Activated CD4-positive, alpha-beta T cell treated with anti-CD3 and anti-CD28 coated beads, Interleukin-2, amount 50 U/mL, for 4 hours (primary cell): ENCODE measurements at regions not wholly inside any gene's neighbourhood (a gene's known extent, or its start where the extent isn't known, plus 50 kb on each side); places are given as distances from the start of the nearest gene placed in this dataset.

Experiments
- DNase-seq, 2 experiments: peaks; one replicate each; pipeline ENCODE4 v3.0.0-alpha.2; 2020

DNA sequence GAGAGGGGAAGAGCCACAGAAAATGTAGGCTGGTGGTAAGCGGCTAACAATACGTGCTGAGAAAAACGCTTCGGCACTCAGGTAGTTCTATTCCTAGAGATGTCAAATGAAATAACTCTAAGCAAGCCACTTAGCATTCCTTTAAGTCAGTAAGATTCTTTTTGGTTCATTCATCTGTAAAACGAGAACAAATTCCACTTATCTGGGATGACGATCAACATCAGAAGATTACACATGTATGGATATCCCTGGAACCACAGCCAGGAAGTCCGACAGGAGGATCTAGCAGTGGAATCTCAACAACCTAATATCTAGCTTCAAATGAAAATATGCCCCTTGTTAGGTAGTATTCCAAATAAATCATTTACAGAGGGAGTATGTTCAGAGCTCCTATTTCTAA is 74.6 kb upstream of the CDKN3 start:
- DNase-seq, result no peak

DNA sequence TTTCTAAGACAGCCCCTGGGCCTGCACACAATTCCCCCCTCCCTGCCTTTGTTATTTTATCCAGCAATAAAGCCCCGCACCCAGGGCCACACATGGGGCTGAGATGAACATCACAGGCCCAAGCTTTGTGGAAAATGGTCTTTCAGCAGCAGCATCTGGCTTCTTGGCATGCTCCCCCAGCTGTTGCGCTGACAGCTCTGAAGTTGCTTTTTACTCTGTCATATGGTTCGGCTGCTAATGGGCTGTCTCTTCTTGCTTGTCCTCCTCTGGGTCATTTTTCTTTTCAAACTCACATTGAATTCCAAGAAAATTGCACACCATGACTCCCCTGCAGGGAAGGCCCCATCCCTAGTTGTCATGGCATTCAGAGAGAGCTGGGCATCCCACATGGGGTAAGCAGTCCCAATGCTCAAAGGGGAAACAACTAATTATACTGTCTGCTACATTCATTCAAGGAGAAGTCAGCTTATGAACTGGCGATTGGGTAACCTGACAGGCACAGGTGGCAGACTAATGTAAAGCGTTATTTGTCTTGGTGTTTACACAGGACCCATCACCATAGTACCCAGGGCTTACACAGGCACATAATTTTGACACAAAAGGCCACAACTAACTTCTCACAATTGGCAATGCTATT is 74.0 kb upstream of the CDKN3 start:
- no peak for DNase-seq

DNA sequence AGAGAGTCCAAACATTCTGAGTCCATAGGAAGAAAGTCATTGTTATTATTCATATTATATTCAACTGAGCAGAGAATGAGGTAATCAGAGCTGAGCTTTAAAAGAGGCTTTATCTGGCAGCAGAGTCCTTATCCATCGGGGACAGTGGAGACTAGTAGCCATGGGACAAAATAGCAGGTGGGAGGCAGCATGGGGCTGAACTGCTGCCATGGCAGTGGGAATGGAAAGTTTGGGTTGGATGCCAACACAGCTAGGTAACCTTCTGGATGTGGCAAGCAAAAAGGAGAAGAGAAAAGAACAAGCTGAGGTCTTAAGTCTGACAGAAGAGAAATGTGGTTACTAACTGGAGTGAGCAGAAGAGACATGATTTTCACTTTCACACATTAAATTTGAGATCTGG is 71.0 kb upstream of the CDKN3 start:
- no peak for DNase-seq

DNA sequence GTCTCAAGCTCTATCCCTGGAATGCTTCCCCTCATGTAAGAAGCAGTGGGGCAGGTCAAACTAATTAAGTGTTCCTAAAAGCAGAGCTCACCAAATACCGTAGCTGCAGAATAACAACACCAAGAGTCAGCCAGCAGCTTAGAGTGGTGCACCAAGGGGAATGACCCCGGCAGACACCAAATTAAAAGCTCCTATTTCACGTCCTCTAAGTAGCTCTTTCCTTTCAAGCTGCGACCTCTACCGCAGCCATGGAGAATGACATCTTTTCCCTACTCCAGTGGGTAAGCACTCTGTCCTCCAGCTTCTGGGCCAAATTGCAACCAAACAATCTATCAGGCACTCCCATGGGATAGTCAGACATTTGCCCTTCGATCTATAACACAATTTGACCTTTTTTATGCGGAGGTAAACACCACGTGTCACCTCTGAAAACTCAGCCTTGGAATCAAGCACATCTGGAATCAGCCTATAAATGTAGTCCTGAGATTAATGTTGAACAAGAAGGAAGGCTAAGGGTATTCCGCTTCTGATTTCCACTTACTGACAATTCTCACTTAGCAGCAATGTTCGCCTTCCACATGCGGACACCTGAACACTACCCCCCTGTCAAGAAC is 67.6 kb upstream of the CDKN3 start:
- DNase-seq, result no peak

DNA sequence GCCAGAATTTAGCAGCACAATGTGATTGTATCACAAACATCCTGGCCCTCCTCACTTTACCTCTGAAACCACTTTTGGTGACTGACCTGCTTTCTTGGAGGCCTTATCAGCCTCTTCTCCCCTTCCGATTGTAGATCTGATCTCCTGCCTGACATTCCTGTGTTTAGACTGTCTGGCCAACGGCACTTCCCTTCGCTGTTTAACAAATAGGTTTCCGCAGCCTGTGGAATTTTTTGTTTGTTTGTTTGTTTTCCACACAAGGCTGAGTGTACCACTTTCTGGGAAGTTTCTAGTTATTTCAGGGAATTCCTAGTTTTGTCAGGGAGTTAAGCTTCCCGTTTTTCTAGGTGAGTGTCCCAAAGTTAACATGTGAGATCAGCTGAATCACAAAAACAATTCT is 65.9 kb upstream of the CDKN3 start:
- DNase-seq, result no peak

DNA sequence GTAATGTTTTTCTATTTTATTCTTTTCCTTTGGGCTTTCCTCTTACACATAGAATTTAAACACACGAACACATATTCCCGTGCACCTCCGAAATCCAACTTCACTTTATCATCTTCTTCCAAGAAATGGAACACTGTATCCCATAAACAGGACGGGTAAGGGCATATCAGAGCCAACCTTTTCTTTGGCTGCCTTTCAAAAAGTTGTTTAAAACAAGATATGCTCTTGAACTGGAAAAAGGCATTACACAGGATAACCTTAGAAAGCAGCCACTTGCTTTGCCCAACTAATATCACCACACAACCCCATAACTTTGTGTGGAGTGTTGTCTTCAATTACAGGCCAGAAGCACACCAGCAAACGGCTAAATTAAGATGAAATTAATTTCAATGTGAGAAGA is 65.3 kb upstream of the CDKN3 start:
- DNase-seq, result no peak

DNA sequence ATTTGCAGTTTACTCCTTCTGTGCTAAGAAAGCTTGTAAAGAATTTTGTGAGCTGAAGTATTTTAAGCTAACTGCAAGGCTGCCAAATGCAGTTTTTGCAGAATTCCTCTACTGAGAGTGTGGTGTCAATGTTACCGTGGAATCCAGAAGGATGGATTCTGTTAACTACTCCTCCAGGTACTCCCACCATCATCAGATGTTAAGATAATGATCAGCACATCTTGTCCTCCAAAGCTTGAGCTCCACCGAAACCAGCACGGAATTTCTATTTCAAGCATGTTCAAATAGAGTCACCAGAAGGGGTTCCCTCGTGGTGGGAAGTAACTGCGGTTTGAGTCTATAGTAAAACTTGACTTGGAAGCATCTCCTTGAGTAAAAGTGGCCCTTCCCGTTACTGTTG is 64.3 kb upstream of the CDKN3 start:
- no peak for DNase-seq

DNA sequence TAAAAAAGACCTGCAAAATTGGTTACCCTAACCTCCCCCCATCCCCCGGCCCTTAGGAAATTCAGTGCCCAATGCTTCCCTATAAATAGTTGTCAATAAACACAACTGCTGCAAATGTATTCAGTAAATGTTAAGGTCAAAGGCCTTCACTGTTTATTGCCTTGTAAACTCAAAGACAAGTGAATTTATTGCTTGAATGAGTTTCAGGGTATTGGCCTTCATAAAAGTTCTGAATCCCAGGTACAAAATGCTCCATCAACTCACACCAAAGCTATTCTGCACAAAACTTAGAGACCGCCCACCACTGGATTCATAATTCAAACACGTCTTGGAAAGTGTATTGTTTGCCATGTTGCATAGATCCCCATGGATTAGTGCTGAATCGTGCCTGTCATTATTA is 63.3 kb upstream of the CDKN3 start:
- no peak for DNase-seq

DNA sequence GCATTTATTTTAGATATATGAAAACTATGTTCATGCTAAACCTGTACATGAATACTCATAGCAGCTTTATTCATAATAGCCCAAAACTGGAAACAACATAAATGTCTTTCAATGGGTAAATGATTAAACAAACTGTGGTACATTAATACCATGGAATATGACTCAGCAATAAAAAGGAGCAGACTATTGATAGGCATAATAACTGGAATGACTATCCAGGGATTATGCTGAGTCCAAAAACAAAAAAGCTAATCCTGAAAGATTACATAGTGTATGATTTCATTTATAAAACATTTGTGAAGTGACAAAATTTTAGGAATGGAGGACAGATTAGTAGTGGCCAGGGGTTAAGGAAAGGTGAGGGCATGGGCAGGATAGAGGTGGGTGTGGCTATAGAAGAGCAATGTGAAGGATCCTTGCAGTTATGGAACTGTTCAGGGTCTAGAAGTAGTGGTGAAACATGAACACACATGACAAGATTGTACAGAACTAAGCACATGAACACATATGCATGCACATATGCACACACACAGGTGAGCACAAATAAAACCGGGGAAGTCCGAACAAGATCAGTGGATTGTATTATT is 61.1 kb upstream of the CDKN3 start:
- DNase-seq, result no peak

DNA sequence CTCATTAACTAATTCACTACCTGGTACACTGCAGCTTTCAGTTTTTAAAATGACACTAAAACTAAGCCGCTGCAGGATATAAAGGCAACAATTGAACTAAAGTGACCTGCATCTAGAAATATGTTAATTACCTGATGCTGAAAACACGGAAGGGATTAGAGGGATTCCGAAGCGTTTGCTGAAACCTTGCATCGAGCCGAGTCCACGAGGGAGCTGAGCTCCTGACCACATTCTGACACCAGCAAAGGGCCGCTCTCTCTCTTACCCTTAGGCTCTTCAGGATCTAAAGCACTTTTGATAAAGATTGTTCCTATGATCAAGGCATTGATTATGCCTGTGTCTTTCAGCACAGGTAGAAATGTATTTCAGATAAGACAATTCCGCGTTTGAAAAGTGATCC is 59.5 kb upstream of the CDKN3 start:
- DNase-seq, result no peak

DNA sequence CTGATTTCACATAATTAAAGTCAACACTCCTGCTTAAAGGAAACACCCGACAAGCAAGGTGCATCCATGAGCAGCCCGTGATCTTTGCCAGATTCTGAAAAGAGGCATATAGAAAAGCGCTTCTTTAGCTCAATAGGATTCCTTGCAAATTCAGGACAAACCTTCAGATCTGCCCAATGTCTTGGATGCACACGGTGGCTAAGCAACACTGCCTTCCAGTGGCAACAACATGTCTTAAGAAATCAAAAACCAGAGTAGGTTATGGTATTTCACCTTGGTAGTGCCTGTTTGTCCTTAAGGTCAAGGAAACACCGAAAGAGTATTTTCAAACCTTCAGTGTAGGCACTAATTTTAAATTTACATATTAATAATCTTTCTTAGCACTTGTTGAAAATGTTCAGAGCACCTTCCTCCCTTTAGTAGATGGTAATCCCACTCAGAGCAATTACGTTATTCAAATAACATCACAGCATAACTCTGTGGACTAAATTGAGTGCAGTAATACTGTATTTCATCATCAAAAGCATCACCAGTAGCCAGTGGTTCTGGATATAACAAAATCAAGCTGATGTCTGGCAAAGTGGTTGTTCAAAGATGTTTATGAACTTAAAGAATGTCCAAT is 58.0 kb upstream of the CDKN3 start:
- DNase-seq, result no peak

DNA sequence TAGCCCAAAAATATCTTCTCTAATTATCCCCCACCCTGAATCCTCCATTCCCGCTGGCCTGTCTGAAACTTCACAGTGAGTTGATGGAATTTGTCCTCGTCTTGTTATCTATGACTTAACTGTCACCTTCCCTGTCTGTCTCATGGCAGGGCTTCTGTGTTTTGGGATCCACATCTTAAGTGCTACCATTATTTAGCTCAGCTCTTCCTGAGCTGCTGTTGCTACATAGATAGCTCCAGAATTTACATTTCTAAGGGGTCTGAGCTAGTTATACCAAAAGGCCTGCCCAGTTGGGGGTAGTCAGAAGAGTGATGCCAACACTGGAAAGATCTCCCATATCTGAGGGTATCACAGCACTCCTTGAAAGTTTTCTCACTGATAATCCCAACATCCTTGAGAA is 57.0 kb upstream of the CDKN3 start:
- DNase-seq, result no peak

DNA sequence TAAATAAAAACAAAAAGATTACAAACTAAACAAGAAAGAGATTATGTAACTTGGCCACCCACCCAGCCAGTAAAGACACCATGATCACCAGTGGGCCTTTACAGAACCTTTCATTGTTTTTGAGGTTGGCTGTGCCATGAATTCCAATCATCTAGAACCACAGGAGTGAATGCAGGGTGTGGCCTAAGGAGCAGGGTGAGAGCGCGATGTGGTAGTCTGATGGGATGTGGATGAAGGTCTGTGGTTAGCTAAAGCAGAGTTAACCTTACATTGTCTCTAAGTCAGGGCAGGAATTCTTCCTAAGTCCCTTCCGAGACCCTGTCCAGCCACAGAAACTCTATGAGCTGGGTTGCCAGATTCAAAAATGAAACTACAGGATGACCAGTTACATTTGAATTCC is 54.0 kb upstream of the CDKN3 start:
- no peak for DNase-seq

DNA sequence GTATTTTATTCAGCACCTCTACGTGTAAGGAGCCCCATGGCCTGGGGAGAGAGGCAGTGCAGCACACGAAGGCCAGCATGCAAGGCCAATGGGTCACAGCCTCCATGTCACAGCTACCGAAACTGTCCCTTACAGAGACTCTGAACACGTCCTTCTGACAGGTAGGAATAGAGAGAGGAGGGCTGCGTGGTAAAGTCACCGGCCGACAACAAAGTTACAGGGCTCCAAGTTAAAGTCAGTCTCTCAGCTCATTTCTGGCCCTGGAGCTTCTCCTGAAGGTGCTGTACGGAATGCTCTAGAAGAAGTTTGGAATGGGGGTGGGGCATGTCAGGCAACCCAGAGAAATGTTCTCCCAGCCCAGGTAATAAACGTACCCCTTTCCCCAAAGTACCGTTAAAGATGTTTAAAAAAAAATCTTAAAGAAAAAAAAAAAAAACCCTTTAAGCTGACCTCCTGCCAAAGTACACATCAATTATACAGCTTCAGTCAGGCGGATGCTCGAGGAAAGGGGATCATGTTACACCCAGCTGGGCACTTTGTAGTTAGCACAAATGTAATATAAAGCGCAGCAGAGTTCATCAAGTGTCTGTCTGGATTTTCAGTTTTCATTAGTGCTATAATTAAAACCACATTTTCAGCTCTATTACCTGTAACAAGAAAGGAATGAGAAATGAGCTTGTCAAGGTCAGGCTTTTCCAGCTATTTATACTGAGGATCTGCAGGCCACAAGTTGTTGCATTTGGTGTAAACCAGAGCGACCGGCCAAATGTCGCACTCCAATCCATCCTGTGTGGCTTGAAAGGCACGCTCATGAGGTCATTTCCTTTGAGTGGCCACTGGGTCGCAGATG is 53.3 kb upstream of the CDKN3 start:
- DNase-seq, result no peak

DNA sequence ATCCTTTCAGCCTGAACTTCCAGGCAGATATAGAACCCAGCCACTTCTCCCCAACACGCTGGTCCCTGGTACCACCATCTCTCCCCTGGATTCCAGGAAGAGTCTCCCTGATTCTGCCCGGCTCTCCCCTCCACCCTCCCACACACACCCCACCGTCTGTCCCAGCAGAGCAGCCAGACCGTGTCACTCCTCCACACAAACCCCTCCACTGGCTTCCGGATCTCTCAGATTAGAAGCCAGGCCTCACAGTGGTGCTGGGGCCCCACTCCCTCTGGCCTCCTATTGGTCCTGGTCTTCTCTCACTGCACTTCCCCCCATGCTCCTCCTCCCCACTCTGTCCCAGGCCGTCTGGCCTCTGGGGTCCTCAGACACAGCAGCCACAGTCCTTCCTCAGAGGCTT is 52.4 kb upstream of the CDKN3 start:
- DNase-seq, result no peak

DNA sequence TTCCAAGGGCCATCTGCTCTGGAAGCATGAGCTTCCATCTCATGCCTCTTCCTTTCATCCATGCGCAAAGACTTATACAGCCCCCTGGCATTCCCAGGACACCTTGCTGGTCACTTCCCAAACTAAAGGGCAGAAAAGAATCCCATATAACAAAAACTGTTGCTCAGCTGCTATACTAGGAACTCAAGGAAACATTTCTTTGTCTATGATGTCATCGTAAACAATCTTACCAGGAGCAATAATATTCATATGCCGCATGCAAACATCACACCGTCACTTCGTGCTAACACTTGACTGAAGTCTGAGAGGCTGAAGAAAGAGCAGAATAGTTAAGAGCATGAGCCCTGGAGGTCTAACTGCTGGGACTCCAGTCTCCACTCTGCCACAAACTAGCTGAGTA is 50.5 kb upstream of the CDKN3 start:
- DNase-seq, result no peak
